Mesenchymal stem cell (in vitro differentiated cells and primary cell): ENCODE measurements at regions not wholly inside any gene's neighbourhood (a gene's known extent, or its start where the extent isn't known, plus 50 kb on each side); places are given as distances from the start of the nearest gene placed in this dataset.

Experiments
- DNase-seq: peaks from one replicate; pipeline ENCODE4 v3.0.0-alpha.2; 2013
- H2AFZ ChIP-seq: one replicate; pipeline ENCODE4 v1.6.1; 2013; ENCODE audit warnings: low read depth, mild to moderate bottlenecking, control low read depth, inconsistent platforms, low read length, moderate library complexity
- H2AK5ac ChIP-seq: 2 replicates; pipeline ENCODE4 v1.6.1; 2013; ENCODE audit warnings: low read length, moderate library complexity, mild to moderate bottlenecking, inconsistent platforms; ENCODE audit not compliant: severe bottlenecking
- H2BK120ac ChIP-seq: one replicate; pipeline ENCODE4 v1.6.1; 2013; ENCODE audit warnings: low read depth, mild to moderate bottlenecking, inconsistent platforms, low read length, moderate library complexity
- H2BK12ac ChIP-seq, 2 experiments: one replicate each; pipeline ENCODE4 v1.6.1; 2013; ENCODE audit warnings: inconsistent platforms in 2 of 2, low read length in 2 of 2, mild to moderate bottlenecking in 2 of 2, moderate library complexity in 2 of 2, control low read depth in 1 of 2
- H2BK15ac ChIP-seq: one replicate; pipeline ENCODE4 v1.6.1; 2013; ENCODE audit warnings: mild to moderate bottlenecking, low read depth, inconsistent platforms; ENCODE audit not compliant: poor library complexity, severe bottlenecking
- H2BK5ac ChIP-seq: 2 replicates; pipeline ENCODE4 v1.6.1; 2013; ENCODE audit warnings: low read depth, mild to moderate bottlenecking, low read length, control low read depth, inconsistent platforms; ENCODE audit not compliant: poor library complexity, severe bottlenecking
- H3K14ac ChIP-seq, 2 experiments: one replicate each; pipeline ENCODE4 v1.6.1; 2013; ENCODE audit warnings: inconsistent platforms in 2 of 2, low read length in 2 of 2, control low read depth in 1 of 2, mild to moderate bottlenecking in 1 of 2, moderate library complexity in 1 of 2
- H3K18ac ChIP-seq, 2 experiments: one replicate each; pipeline ENCODE4 v1.6.1; 2013; ENCODE audit warnings: inconsistent platforms in 2 of 2, low read length in 2 of 2, control low read depth in 1 of 2, low read depth in 1 of 2, mild to moderate bottlenecking in 1 of 2
- H3K23ac ChIP-seq, 2 experiments: one replicate each; pipeline ENCODE4 v1.6.1; 2013; ENCODE audit warnings: inconsistent platforms in 2 of 2, low read length in 2 of 2, mild to moderate bottlenecking in 2 of 2, moderate library complexity in 2 of 2, control low read depth in 1 of 2
- H3K27ac ChIP-seq: 2 replicates; pipeline ENCODE4 v1.5.1; 2013; ENCODE audit warnings: mild to moderate bottlenecking, moderate library complexity, low read length, control low read depth, inconsistent platforms; ENCODE audit not compliant: poor library complexity, severe bottlenecking
- H3K27me3 ChIP-seq, 2 experiments: 2 replicates each; pipeline versions ENCODE4 v1.6.1 to v1.7.0; 2013; ENCODE audit warnings: low read length in 2 of 2, mild to moderate bottlenecking in 2 of 2, moderate library complexity in 2 of 2, control low read depth in 1 of 2, inconsistent platforms in 1 of 2; ENCODE audit not compliant: control insufficient read depth in 1 of 2, insufficient read depth in 1 of 2
- H3K36me3 ChIP-seq, 2 experiments: 2 replicates each; pipeline versions ENCODE4 v1.6.1 to v1.7.0; 2013; ENCODE audit warnings: low read length in 2 of 2, control low read depth in 1 of 2, inconsistent platforms in 1 of 2, low read depth in 1 of 2, mild to moderate bottlenecking in 1 of 2; ENCODE audit not compliant: insufficient read depth in 2 of 2, control insufficient read depth in 1 of 2
- H3K4ac ChIP-seq, 2 experiments: one replicate each; pipeline ENCODE4 v1.6.1; 2013; ENCODE audit warnings: inconsistent platforms in 2 of 2, low read length in 2 of 2, mild to moderate bottlenecking in 2 of 2, moderate library complexity in 2 of 2, control low read depth in 1 of 2, low read depth in 1 of 2
- H3K4me1 ChIP-seq: 2 replicates; pipeline ENCODE4 v1.6.1; 2013; ENCODE audit warnings: low read depth, low read length, control low read depth; ENCODE audit not compliant: control insufficient read depth, insufficient read depth
- H3K4me2 ChIP-seq: 2 replicates; pipeline ENCODE4 v1.6.1; 2013; ENCODE audit warnings: low read length, mild to moderate bottlenecking, inconsistent platforms; ENCODE audit not compliant: poor library complexity, severe bottlenecking
- H3K4me3 ChIP-seq, 2 experiments: 2 replicates each; pipeline versions ENCODE4 v1.5.1 to v1.7.0; 2013; ENCODE audit warnings: low read length in 2 of 2, mild to moderate bottlenecking in 2 of 2, control low read depth in 1 of 2, low read depth in 1 of 2; ENCODE audit not compliant: insufficient read depth in 1 of 2
- H3K79me1 ChIP-seq: replicated peaks from 2 replicates; pipeline ENCODE4 v1.6.1; 2013; ENCODE audit warnings: mild to moderate bottlenecking, control low read depth, low read length, inconsistent platforms; ENCODE audit not compliant: poor library complexity, severe bottlenecking
- H3K9ac ChIP-seq: 2 replicates; pipeline ENCODE4 v1.7.0; 2013; ENCODE audit warnings: mild to moderate bottlenecking, low read length, moderate library complexity
- H3K9me3 ChIP-seq: 2 replicates; pipeline ENCODE4 v1.7.0; 2013; ENCODE audit warnings: mild to moderate bottlenecking, low read length; ENCODE audit not compliant: control insufficient read depth
- H4K8ac ChIP-seq: one replicate; pipeline ENCODE4 v1.6.1; 2013; ENCODE audit warnings: inconsistent platforms, mild to moderate bottlenecking, low read length, moderate library complexity
- H4K91ac ChIP-seq: one replicate; pipeline ENCODE4 v1.6.1; 2013; ENCODE audit warnings: mild to moderate bottlenecking, low read length, inconsistent platforms
- WGBS: methylation state at CpG from one replicate; pipeline ENCODE4 v1.1.7; 2013; ENCODE audit warnings: mixed read lengths; 5-methylcytosine and 5-hydroxymethylcytosine counted together

- H3K4ac ChIP-seq: no peak overlapping the region
- no peak overlapping the region for H4K8ac ChIP-seq
- H3K9me3 ChIP-seq: peaks cover 9% of the 10 kb centered on the region
- H3K79me1 ChIP-seq: no peaks in the 10 kb centered on the region
- no peak overlapping the region for H2BK15ac ChIP-seq
- no peaks in the 10 kb centered on the region for H3K4me1 ChIP-seq
- no peak overlapping the region for H3K27ac ChIP-seq
- no peak overlapping the region for H3K4me3 ChIP-seq
- no peak overlapping the region for H2BK5ac ChIP-seq
- H2AFZ ChIP-seq: no peak overlapping the region
- H3K18ac ChIP-seq: no peak overlapping the region
- H3K9ac ChIP-seq: peak overlapping the region; percentile 9
- WGBS: 73% methylated on average over 6 of the region's 6 CpGs
- H3K14ac ChIP-seq: no peak overlapping the region
- H4K91ac ChIP-seq: no peak overlapping the region
- no peaks in the 10 kb centered on the region for H3K27me3 ChIP-seq
- DNase-seq: no peak
- no peak overlapping the region for H2AK5ac ChIP-seq
- H2BK120ac ChIP-seq: no peak overlapping the region
- H3K23ac ChIP-seq: no peak overlapping the region
- H3K36me3 ChIP-seq: no peaks in the 10 kb centered on the region
- no peak overlapping the region for H2BK12ac ChIP-seq
- H3K4me2 ChIP-seq: no peak overlapping the region
These were observed 972.2 kb upstream of the TMEM132C start for GRCh38 chr12:127294651-127295210.

GRCh38 chr12:127295630-127296029 lies 971.3 kb upstream of the TMEM132C start:
- Histone ChIP-seq H2BK15ac (no peak overlapping the region), H3K4me2 (no peak overlapping the region), H3K4me3 (no peak overlapping the region), H3K79me1 (no peaks in the 10 kb centered on the region), H2BK120ac (no peak overlapping the region), H3K9ac (no peak overlapping the region), H3K23ac (no peak overlapping the region), H3K4ac (no peak overlapping the region), H2BK12ac (no peak overlapping the region), H4K91ac (no peak overlapping the region), H2BK5ac (no peak overlapping the region), H3K27me3 (no peaks in the 10 kb centered on the region), H3K14ac (no peak overlapping the region), H3K36me3 (no peaks in the 10 kb centered on the region), H3K27ac (no peak overlapping the region), H3K9me3 (peaks cover 15% of the 10 kb centered on the region), H3K4me1 (no peaks in the 10 kb centered on the region), H2AK5ac (no peak overlapping the region), H2AFZ (no peak overlapping the region), H3K18ac (no peak overlapping the region), H4K8ac (no peak overlapping the region)
- 76% methylated on average over 2 of the region's 2 CpGs for WGBS
- DNase-seq: no peak

- Histone ChIP-seq H3K4me1 (no peaks in the 10 kb centered on the region), H2AK5ac (no peak overlapping the region), H2AFZ (no peak overlapping the region), H3K27ac (no peak overlapping the region), H3K4me3 (no peak overlapping the region), H3K18ac (no peak overlapping the region), H3K79me1 (no peaks in the 10 kb centered on the region), H3K9ac (no peak overlapping the region), H3K4ac (no peak overlapping the region), H2BK15ac (no peak overlapping the region), H2BK12ac (no peak overlapping the region), H2BK120ac (no peak overlapping the region), H3K27me3 (no peaks in the 10 kb centered on the region), H3K14ac (no peak overlapping the region), H2BK5ac (no peak overlapping the region), H3K9me3 (peaks cover 20% of the 10 kb centered on the region), H3K36me3 (no peaks in the 10 kb centered on the region), H4K8ac (no peak overlapping the region), H3K23ac (no peak overlapping the region), H3K4me2 (no peak overlapping the region), H4K91ac (no peak overlapping the region)
- WGBS: 66% methylated on average over 10 of the region's 10 CpGs
- DNase-seq: no peak
These were observed 970.4 kb upstream of the TMEM132C start for GRCh38 chr12:127296591-127296990.

- no peak overlapping the region for H2AK5ac ChIP-seq
- no peak overlapping the region for H2BK120ac ChIP-seq
- no peak overlapping the region for H3K4ac ChIP-seq
- H3K14ac ChIP-seq: no peak overlapping the region
- H2BK5ac ChIP-seq: no peak overlapping the region
- H3K4me1 ChIP-seq: no peaks in the 10 kb centered on the region
- no peak for DNase-seq
- no peak overlapping the region for H3K27ac ChIP-seq
- peaks cover 20% of the 10 kb centered on the region for H3K9me3 ChIP-seq
- no peak overlapping the region for H2AFZ ChIP-seq
- no peak overlapping the region for H3K4me3 ChIP-seq
- H3K18ac ChIP-seq: no peak overlapping the region
- no peaks in the 10 kb centered on the region for H3K36me3 ChIP-seq
- H3K4me2 ChIP-seq: no peak overlapping the region
- no peak overlapping the region for H3K23ac ChIP-seq
- no peak overlapping the region for H2BK12ac ChIP-seq
- no peak overlapping the region for H3K9ac ChIP-seq
- H2BK15ac ChIP-seq: no peak overlapping the region
- no peak overlapping the region for H4K8ac ChIP-seq
- no peaks in the 10 kb centered on the region for H3K27me3 ChIP-seq
- H3K79me1 ChIP-seq: no peaks in the 10 kb centered on the region
- WGBS: 90% methylated on average over 2 of the region's 3 CpGs
- no peak overlapping the region for H4K91ac ChIP-seq
These were observed 969.6 kb upstream of the TMEM132C start for GRCh38 chr12:127297327-127297726.
